ENCODE measurements at regions not wholly inside any gene's neighbourhood (a gene's known extent, or its start where the extent isn't known, plus 50 kb on each side); places are given as distances from the start of the nearest gene placed in this dataset.
A peak's percentile ranks its signal among the peaks of the same experiment; 100 is the strongest.

DNA sequence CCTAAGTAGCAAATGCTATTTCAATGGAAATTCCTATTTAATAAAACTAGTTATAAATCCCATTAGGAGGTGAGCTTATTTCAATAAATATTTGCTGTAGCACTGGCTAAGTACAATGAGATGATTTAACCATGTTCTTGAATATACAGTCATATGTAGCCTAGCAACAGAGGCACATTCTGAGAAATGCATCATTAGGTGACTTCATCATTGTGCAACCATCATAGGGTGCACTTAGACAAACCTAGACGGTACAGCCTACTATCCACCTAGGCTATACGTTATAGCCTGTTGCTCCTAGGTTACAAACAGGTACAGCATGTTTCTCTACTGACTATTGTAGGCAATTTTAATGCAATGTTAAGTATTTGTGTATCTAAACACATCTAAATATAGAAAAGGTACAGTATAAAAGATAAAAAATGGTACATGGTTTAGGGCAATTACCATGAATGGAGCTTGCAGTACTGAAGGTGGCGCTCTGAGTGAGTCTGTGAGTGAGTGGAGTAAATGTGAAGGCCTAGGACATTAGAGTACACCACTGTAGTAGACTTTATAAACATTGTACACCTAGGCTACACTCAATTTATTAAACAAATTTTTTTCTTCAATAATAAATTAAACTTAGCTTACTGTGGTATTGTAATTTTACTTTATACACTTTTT lies 350.1 kb downstream of the CASP12 start:
- no TSS peak for BruUV-seq (replicated peaks)
- CTCF ChIA-PET (ENCODE audit: unreplicated experiment) = no interaction called here
- no peaks in the 10 kb centered on the region for H3K79me2 ChIP-seq (ENCODE audit: insufficient read depth, low read depth, low read length)

DNA sequence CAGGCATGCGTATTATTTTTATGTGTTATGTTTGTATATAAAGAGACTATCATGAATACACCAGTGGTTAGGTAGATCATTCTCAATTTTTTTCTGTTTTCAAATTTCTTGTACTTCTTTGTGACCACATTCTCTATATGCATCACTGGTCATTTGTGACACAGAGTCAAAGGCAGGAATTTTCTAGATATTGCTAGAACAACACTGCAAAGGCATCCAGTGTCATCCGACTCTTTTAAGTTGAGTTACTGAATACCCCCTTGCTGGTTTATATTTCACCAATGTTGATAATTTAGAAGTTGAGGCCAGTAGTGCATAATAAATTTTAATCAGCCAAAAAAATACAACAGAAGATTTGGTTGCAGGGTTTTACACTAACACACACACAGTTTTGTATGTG lies 351.8 kb downstream of the CASP12 start:
- intact Hi-C loops (cut with micrococcal nuclease; ENCODE audit: unreplicated experiment) = no loop called here
- Histone ChIP-seq H3K36me3 (ENCODE audit: insufficient read depth, low read length) (no peaks in the 10 kb centered on the region), H3K4me2 (ENCODE audit: low read length) (no peak overlapping the region), H3K27ac (ENCODE audit: low read depth, low read length, poor library complexity, severe bottlenecking) (no peak overlapping the region), H3K9me3 (ENCODE audit: low read length) (no peaks in the 10 kb centered on the region), H2AFZ (ENCODE audit: low read length) (no peak overlapping the region), H3K9me2 (ENCODE audit: insufficient read depth, low read length) (no peaks in the 10 kb centered on the region), H4K20me1 (ENCODE audit: insufficient read depth, low read length) (no peaks in the 10 kb centered on the region), H3K79me2 (ENCODE audit: insufficient read depth, low read depth, low read length) (no peaks in the 10 kb centered on the region), H3K4me1 (ENCODE audit: insufficient read depth, low read length, poor library complexity, severe bottlenecking) (no peaks in the 10 kb centered on the region), H3K4me3 (ENCODE audit: low read depth, low read length, poor library complexity, severe bottlenecking) (no peak overlapping the region)
- POLR2A ChIA-PET = no interaction called here
- TF ChIP-seq, protein P1, sequence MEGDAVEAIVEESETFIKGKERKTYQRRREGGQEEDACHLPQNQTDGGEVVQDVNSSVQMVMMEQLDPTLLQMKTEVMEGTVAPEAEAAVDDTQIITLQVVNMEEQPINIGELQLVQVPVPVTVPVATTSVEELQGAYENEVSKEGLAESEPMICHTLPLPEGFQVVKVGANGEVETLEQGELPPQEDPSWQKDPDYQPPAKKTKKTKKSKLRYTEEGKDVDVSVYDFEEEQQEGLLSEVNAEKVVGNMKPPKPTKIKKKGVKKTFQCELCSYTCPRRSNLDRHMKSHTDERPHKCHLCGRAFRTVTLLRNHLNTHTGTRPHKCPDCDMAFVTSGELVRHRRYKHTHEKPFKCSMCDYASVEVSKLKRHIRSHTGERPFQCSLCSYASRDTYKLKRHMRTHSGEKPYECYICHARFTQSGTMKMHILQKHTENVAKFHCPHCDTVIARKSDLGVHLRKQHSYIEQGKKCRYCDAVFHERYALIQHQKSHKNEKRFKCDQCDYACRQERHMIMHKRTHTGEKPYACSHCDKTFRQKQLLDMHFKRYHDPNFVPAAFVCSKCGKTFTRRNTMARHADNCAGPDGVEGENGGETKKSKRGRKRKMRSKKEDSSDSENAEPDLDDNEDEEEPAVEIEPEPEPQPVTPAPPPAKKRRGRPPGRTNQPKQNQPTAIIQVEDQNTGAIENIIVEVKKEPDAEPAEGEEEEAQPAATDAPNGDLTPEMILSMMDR (conservative IDR thresholded peaks at IDR 0.05; ENCODE audit: low read length) = no peak
- no peak for TF ChIP-seq EZH2phosphoT487 (IDR thresholded peaks at IDR 0.05; ENCODE audit: borderline replicate concordance, low read depth, low read length)
- no peak for DNase-seq (ENCODE audit: low spot score)
- CTCF ChIA-PET (ENCODE audit: unreplicated experiment) = no interaction called here
- BruUV-seq (replicated peaks) = no TSS peak

More for the DNA sequence above, 350.1 kb downstream of the CASP12 start:
- H3K9me3 ChIP-seq (ENCODE audit: low read length) = no peaks in the 10 kb centered on the region
- no peaks in the 10 kb centered on the region for H4K20me1 ChIP-seq (ENCODE audit: insufficient read depth, low read length)
- TF ChIP-seq, protein P1 (conservative IDR thresholded peaks at IDR 0.05; ENCODE audit: low read length) = peak; percentile 40; the same call in 1 of the 2 replicates
- TF ChIP-seq EZH2phosphoT487 (IDR thresholded peaks at IDR 0.05; ENCODE audit: borderline replicate concordance, low read depth, low read length) = no peak
- no peak for DNase-seq (ENCODE audit: low spot score)
- no peaks in the 10 kb centered on the region for H3K36me3 ChIP-seq (ENCODE audit: insufficient read depth, low read length)
- no peaks in the 10 kb centered on the region for H3K9me2 ChIP-seq (ENCODE audit: insufficient read depth, low read length)
- intact Hi-C loops (cut with micrococcal nuclease; ENCODE audit: unreplicated experiment) = no loop called here
- POLR2A ChIA-PET = no interaction called here
- H3K4me1 ChIP-seq (ENCODE audit: insufficient read depth, low read length, poor library complexity, severe bottlenecking) = no peaks in the 10 kb centered on the region
- no peak overlapping the region for H3K27ac ChIP-seq (ENCODE audit: low read depth, low read length, poor library complexity, severe bottlenecking)
- no peak overlapping the region for H3K4me2 ChIP-seq (ENCODE audit: low read length)
- no peak overlapping the region for H3K4me3 ChIP-seq (ENCODE audit: low read depth, low read length, poor library complexity, severe bottlenecking)
- H2AFZ ChIP-seq (ENCODE audit: low read length) = no peak overlapping the region

DNA sequence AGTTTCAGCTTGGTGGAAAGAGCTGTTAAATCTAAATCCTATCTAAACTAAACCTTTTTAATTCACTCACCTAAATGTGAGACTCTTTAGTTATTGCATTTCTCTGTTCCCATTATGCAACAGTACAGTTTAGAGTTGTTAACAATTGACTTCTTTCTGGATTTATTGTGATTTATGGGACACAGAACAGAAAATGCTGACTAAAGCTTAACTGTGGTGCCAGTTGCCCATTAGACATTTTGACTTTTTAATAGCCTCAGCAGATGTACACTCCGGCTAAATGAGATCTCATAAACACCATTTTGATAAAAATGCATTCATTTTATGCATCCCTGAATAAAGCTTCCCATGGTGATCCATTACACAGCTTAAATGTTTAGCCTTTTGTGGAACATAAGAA lies 356.6 kb downstream of the CASP12 start:
- H3K36me3 ChIP-seq (ENCODE audit: insufficient read depth, low read length) = no peaks in the 10 kb centered on the region
- no peak overlapping the region for H3K27ac ChIP-seq (ENCODE audit: low read depth, low read length, poor library complexity, severe bottlenecking)
- intact Hi-C loops (cut with micrococcal nuclease; ENCODE audit: unreplicated experiment) = no loop called here
- no peak for DNase-seq (ENCODE audit: low spot score)
- CTCF ChIA-PET (ENCODE audit: unreplicated experiment) = no interaction called here
- no peak overlapping the region for H3K4me3 ChIP-seq (ENCODE audit: low read depth, low read length, poor library complexity, severe bottlenecking)
- no peaks in the 10 kb centered on the region for H3K79me2 ChIP-seq (ENCODE audit: insufficient read depth, low read depth, low read length)
- no peaks in the 10 kb centered on the region for H3K9me3 ChIP-seq (ENCODE audit: low read length)
- H3K4me2 ChIP-seq (ENCODE audit: low read length) = no peak overlapping the region
- BruUV-seq (replicated peaks) = no TSS peak
- H2AFZ ChIP-seq (ENCODE audit: low read length) = no peak overlapping the region
- H4K20me1 ChIP-seq (ENCODE audit: insufficient read depth, low read length) = no peaks in the 10 kb centered on the region
- H3K9me2 ChIP-seq (ENCODE audit: insufficient read depth, low read length) = no peaks in the 10 kb centered on the region
- TF ChIP-seq, protein P1 (conservative IDR thresholded peaks at IDR 0.05; ENCODE audit: low read length) = no peak
- no peak for TF ChIP-seq EZH2phosphoT487 (IDR thresholded peaks at IDR 0.05; ENCODE audit: borderline replicate concordance, low read depth, low read length)
- POLR2A ChIA-PET = interaction anchor here (0.8 to 1.2 kb wide), 3 partner anchors 8 to 15 kb away, joined by 3 read pairs; no protein-coding TSS in a partner anchor
- no peaks in the 10 kb centered on the region for H3K4me1 ChIP-seq (ENCODE audit: insufficient read depth, low read length, poor library complexity, severe bottlenecking)
